ENCODE measurements at regions not wholly inside any gene's neighbourhood (a gene's known extent, or its start where the extent isn't known, plus 50 kb on each side); places are given as distances from the start of the nearest gene placed in this dataset.

DNA sequence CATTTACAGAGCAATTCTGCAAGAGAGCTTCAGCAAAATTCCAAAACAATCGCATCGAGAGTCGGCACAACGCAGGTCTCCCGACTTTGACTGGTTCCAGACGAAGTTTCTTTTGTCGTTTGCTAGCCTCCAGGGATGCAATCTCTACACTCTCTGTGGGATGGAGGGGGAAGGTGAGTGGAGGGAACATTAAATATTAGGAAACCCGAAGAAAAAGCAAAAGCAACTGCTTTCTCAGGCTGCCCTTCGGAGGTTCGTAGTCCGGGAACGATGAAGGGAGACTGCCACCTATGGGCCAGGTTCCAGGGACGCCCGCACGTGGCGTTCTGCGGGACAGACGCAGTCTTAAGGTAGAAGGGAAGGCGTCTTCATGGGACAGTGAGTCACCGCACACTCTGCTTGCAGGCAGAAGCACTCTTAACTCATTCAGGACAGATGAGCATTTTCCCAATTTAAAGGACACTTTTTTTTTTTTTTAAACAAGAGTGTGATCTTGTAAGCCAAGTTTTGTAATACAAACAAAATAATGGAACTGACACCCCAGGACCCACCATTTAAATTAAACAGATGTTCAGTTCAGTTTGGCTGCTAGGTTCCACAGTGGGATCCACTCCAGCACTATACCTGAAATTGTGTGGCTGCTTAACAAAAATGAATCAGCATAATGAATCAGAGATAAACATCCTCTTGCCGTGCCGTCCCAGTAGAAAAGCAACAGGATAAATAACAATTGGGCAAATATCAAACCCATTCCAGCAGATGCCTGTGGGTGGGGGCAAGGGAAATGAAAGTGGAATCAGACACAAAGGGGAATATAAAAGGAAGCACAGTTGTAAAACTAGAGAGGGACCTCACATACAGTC is 65.8 kb upstream of the ARMC2 start:
- no peaks in the 10 kb centered on the region for H3K36me3 ChIP-seq (ENCODE audit: insufficient read depth, low read depth, low read length)
- H3K9ac ChIP-seq (ENCODE audit: low read depth, low read length), result peak overlapping the region; percentile 63; the same call in 1 of the 2 replicates
- H3K4me3 ChIP-seq (ENCODE audit: low read length), result peak overlapping the region; percentile 86
- H3K27ac ChIP-seq (ENCODE audit: low read length), result no peak overlapping the region
- H3K4me1 ChIP-seq (ENCODE audit: insufficient read depth, low read length), result peaks cover 22% of the 10 kb centered on the region; the same call in 1 of the 2 replicates
- no peaks in the 10 kb centered on the region for H3K9me3 ChIP-seq (ENCODE audit: insufficient read depth, low read depth, low read length)
- peaks cover 47% of the 10 kb centered on the region for H3K27me3 ChIP-seq (ENCODE audit: insufficient read depth, low read length)

DNA sequence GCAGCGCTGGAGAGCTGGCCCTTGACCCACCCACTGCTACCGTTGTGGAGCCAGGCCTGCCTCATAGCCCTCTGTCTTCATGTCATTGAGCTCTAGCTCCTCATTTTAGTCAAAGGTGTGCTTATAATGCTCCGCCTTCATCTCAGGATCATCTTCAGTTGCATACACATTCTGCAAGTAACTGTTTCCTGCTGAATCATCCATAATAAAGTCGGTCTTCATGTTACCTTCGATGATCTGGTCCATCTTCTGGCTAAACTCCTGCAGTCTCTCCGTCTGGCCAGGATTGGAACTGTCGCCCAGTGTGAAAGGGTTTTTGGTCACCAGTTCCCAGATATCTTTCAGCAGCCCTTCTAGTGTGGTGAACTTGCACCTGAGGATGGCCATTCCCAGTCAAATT is 62.6 kb upstream of the ARMC2 start:
- Histone ChIP-seq H3K4me1 (ENCODE audit: insufficient read depth, low read length) (peaks cover 8% of the 10 kb centered on the region; the same call in 1 of the 2 replicates), H3K9ac (ENCODE audit: low read depth, low read length) (no peak overlapping the region), H3K36me3 (ENCODE audit: insufficient read depth, low read depth, low read length) (no peaks in the 10 kb centered on the region), H3K27ac (ENCODE audit: low read length) (no peak overlapping the region), H3K27me3 (ENCODE audit: insufficient read depth, low read length) (peaks cover 36% of the 10 kb centered on the region), H3K4me3 (ENCODE audit: low read length) (no peak overlapping the region), H3K9me3 (ENCODE audit: insufficient read depth, low read depth, low read length) (peaks cover 6% of the 10 kb centered on the region)

DNA sequence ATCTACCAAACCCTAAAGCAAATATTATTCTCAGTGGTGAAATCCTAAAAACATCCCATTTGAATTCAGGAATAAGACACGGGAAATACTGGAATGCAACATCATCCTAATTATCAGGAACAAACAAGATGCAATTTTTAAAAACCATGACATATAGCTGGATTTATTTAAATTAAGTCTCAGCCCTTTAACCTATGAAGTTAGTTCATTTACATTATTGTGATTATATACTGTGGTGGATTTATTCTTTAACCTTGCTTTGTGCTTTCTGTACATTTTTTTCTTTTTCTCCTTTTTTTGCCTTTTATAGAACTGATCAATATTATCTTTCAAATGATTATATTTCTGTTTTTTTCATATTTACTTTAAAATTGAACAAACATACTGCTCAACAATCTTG is 59.8 kb upstream of the ARMC2 start:
- Histone ChIP-seq H3K36me3 (ENCODE audit: insufficient read depth, low read depth, low read length) (no peaks in the 10 kb centered on the region), H3K9ac (ENCODE audit: low read depth, low read length) (no peak overlapping the region), H3K27me3 (ENCODE audit: insufficient read depth, low read length) (peaks cover 11% of the 10 kb centered on the region), H3K27ac (ENCODE audit: low read length) (no peak overlapping the region), H3K9me3 (ENCODE audit: insufficient read depth, low read depth, low read length) (peaks cover 6% of the 10 kb centered on the region), H3K4me1 (ENCODE audit: insufficient read depth, low read length) (no peaks in the 10 kb centered on the region), H3K4me3 (ENCODE audit: low read length) (no peak overlapping the region)

DNA sequence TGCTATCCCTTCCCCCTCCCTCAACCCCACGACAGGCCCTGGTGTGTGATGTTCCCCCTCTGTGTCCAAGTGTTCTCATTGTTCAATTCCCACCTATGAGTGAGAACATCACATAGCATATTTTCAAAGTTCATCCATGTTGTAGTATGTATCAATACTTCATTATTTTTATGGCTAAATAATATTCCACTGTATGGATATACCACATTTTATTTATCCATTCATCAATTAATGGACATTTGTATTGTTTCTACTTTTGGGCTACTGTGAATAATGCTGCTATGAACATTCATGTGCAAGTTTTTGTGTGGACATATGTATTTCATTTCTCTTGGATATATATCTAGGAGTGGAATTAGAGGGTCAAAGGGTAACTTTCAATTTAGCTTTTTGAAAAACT is 58.7 kb upstream of the ARMC2 start:
- Histone ChIP-seq H3K9ac (ENCODE audit: low read depth, low read length) (no peak overlapping the region), H3K27ac (ENCODE audit: low read length) (no peak overlapping the region), H3K36me3 (ENCODE audit: insufficient read depth, low read depth, low read length) (no peaks in the 10 kb centered on the region), H3K4me1 (ENCODE audit: insufficient read depth, low read length) (no peaks in the 10 kb centered on the region), H3K27me3 (ENCODE audit: insufficient read depth, low read length) (peaks cover 3% of the 10 kb centered on the region; the same call in 1 of the 2 replicates), H3K4me3 (ENCODE audit: low read length) (no peak overlapping the region), H3K9me3 (ENCODE audit: insufficient read depth, low read depth, low read length) (peaks cover 6% of the 10 kb centered on the region)

DNA sequence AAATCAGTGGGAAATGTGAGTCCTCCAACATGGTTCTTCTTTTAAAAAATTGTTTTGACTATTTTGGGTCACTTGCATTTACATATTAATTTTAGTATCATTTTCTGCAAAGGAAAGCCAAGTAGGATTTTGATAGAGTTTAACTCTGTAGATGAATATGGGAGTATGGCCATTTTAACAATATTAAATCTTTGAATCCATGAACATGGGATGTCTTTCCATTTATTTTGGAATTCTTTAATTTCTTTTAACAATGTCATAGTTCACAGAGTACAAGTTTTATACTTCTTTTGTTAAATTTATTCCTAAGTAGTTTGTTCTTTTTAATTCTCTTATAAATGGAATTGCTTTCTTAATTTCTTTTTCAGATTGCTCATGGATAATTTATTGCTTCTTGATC is 56.5 kb upstream of the ARMC2 start:
- Histone ChIP-seq H3K9ac (ENCODE audit: low read depth, low read length) (no peak overlapping the region), H3K27me3 (ENCODE audit: insufficient read depth, low read length) (no peaks in the 10 kb centered on the region)

DNA sequence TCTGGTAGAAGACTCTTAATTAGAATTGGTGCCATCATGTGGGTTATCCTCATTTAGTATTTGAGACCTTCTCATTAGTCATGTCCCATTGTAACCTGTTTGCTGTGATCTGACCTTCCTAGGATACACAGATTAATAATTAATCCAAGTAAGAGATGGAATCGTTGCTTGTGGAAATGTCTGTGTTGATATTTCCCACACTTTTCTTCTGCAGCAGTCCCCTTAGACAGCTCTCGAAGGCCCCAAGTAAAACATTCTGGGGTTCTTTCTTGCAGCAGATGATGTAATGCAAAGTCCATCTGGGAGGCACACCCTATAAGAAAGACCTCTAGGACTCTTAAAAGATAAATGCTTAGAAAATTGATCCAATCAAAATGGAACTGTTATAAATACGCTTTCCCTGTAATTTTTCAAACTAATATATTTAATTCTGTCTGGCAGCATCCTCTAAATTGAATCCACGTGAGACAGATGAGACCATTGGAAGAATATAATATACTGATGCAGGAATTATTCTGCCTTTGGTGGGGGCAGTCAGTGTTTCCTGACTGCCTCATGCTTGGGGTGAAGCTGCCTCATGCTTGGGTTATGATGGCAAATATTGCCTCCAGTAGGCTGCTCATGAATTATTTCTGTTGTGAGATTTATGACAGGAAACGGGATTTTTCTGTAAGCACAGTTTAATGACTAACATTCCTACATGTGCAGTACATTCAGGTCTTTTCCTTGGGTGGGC is 54.5 kb upstream of the ARMC2 start:
- no peaks in the 10 kb centered on the region for H3K36me3 ChIP-seq (ENCODE audit: insufficient read depth, low read depth, low read length)
- no peaks in the 10 kb centered on the region for H3K4me1 ChIP-seq (ENCODE audit: insufficient read depth, low read length)
- H3K9ac ChIP-seq (ENCODE audit: low read depth, low read length), result no peak overlapping the region
- no peak overlapping the region for H3K4me3 ChIP-seq (ENCODE audit: low read length)
- H3K27ac ChIP-seq (ENCODE audit: low read length), result no peak overlapping the region
- peaks cover 6% of the 10 kb centered on the region; the same call in 1 of the 2 replicates for H3K9me3 ChIP-seq (ENCODE audit: insufficient read depth, low read depth, low read length)
- no peaks in the 10 kb centered on the region for H3K27me3 ChIP-seq (ENCODE audit: insufficient read depth, low read length)

More for the DNA sequence above, 56.5 kb upstream of the ARMC2 start:
- Histone ChIP-seq H3K4me1 (ENCODE audit: insufficient read depth, low read length) (no peaks in the 10 kb centered on the region), H3K4me3 (ENCODE audit: low read length) (no peak overlapping the region), H3K27ac (ENCODE audit: low read length) (no peak overlapping the region), H3K36me3 (ENCODE audit: insufficient read depth, low read depth, low read length) (no peaks in the 10 kb centered on the region), H3K9me3 (ENCODE audit: insufficient read depth, low read depth, low read length) (peaks cover 6% of the 10 kb centered on the region)

DNA sequence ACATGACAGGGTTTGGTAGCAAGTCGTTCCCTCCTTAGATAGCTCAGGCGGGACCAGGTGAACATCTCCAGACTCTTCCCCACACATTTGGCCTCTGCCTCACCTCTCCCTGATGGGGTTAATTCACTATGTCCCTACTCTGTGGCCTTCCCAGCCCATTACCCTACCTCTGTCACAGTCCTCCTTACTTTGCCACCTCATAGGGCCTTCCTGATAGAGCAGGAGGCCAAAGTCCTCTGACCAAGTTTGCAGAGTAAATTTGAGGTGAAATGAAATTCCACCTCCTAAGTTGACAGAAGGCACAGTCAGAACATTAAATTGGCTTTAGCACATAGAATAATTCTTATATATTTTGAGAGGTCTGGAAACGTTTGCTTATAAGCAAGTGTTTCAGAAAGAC is 53.1 kb upstream of the ARMC2 start:
- no peak overlapping the region for H3K27ac ChIP-seq (ENCODE audit: low read length)

DNA sequence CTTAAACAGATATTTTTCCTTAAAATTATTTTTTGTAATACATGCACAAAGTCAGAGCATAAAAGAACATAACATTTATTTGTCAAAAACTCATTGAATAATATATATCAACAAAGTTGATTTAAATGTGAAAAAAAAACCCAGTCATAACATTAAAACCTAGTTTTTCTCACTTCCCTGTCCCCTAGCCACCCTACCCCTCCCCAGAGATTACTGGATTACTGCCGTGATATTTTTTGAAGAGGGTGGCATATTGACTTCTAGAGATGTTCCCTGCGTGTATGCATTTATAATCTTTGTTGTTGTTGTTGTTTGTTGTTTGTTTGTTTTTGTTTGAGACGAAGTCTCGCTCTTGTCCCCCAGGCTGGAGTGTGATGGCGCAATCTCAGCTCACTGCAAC is 52.4 kb upstream of the ARMC2 start:
- H3K27ac ChIP-seq (ENCODE audit: low read length), result no peak overlapping the region
- no peaks in the 10 kb centered on the region for H3K27me3 ChIP-seq (ENCODE audit: insufficient read depth, low read length)
- no peaks in the 10 kb centered on the region for H3K9me3 ChIP-seq (ENCODE audit: insufficient read depth, low read depth, low read length)
- H3K4me3 ChIP-seq (ENCODE audit: low read length), result no peak overlapping the region
- H3K36me3 ChIP-seq (ENCODE audit: insufficient read depth, low read depth, low read length), result no peaks in the 10 kb centered on the region
- no peak overlapping the region for H3K9ac ChIP-seq (ENCODE audit: low read depth, low read length)
- no peaks in the 10 kb centered on the region for H3K4me1 ChIP-seq (ENCODE audit: insufficient read depth, low read length)

More for the DNA sequence above, 53.1 kb upstream of the ARMC2 start:
- H3K9me3 ChIP-seq (ENCODE audit: insufficient read depth, low read depth, low read length), result no peaks in the 10 kb centered on the region
- no peaks in the 10 kb centered on the region for H3K36me3 ChIP-seq (ENCODE audit: insufficient read depth, low read depth, low read length)
- H3K4me3 ChIP-seq (ENCODE audit: low read length), result no peak overlapping the region
- H3K9ac ChIP-seq (ENCODE audit: low read depth, low read length), result no peak overlapping the region
- H3K4me1 ChIP-seq (ENCODE audit: insufficient read depth, low read length), result no peaks in the 10 kb centered on the region
- no peaks in the 10 kb centered on the region for H3K27me3 ChIP-seq (ENCODE audit: insufficient read depth, low read length)

DNA sequence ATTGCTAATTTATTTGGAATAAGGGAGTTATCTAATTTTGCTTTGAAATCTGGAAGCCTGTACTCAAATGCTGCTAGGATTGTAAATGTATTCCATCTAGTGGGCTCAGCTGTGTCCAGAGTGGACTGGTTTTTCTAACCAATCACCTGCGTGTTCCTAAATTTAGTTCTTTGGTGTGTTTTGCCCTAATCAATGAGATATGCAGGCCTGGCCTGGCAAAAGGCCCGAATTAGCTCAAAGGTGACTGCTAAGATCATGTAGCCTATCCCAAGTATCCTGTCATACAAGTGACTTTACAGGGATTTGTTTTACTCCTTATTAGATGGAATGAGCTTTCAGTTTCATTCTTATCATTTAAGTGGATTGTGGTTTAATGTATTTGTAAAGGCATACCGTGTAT is 51.3 kb upstream of the ARMC2 start:
- Histone ChIP-seq H3K9ac (ENCODE audit: low read depth, low read length) (no peak overlapping the region), H3K36me3 (ENCODE audit: insufficient read depth, low read depth, low read length) (no peaks in the 10 kb centered on the region), H3K27me3 (ENCODE audit: insufficient read depth, low read length) (no peaks in the 10 kb centered on the region), H3K4me3 (ENCODE audit: low read length) (no peak overlapping the region), H3K27ac (ENCODE audit: low read length) (no peak overlapping the region), H3K9me3 (ENCODE audit: insufficient read depth, low read depth, low read length) (no peaks in the 10 kb centered on the region), H3K4me1 (ENCODE audit: insufficient read depth, low read length) (no peaks in the 10 kb centered on the region)

DNA sequence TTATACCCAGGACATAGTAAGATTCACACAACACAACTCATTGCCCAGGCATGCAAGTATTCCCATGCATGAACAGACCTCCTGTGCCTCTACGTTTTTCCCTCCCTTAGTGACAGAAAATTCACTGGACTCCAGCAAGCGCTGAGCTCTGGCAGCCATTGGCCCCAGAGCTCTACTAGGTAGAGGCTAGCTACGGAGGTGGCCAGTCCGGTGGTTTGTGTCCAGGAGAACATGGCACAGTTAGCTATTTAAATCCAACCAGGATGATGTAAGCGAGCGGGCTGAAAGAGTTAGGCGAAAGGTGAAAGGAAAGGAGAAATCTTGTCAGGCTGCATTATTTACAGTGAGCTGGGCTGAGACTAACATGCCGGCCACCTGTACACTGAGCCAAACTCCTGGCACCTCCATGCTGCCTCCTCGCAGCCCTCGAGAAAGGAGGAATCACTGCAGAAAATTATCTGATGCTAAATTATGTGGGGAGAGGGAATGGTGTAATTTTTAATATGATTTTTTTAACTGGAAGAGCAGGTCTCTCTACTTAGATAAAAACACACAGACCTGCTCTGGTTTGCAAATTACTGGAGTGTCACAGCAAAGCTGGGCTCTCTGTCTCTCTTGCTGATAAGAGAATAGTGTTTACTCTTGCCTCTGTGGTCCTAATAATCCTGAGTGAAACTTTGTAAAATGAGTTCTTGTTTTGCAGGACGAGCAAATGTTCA is 50.1 kb upstream of the ARMC2 start:
- no peak overlapping the region for H3K27ac ChIP-seq (ENCODE audit: low read length)
- no peaks in the 10 kb centered on the region for H3K9me3 ChIP-seq (ENCODE audit: insufficient read depth, low read depth, low read length)
- H3K27me3 ChIP-seq (ENCODE audit: insufficient read depth, low read length), result no peaks in the 10 kb centered on the region
- H3K4me1 ChIP-seq (ENCODE audit: insufficient read depth, low read length), result no peaks in the 10 kb centered on the region
- no peak overlapping the region for H3K9ac ChIP-seq (ENCODE audit: low read depth, low read length)
- no peak overlapping the region for H3K4me3 ChIP-seq (ENCODE audit: low read length)
- H3K36me3 ChIP-seq (ENCODE audit: insufficient read depth, low read depth, low read length), result no peaks in the 10 kb centered on the region

Measured in iPS-20b (cell line).